Mesothelial cell of epicardium (in vitro differentiated cells): ENCODE measurements at regions not wholly inside any gene's neighbourhood (a gene's known extent, or its start where the extent isn't known, plus 50 kb on each side); places are given as distances from the start of the nearest gene placed in this dataset.
A peak's percentile ranks its signal among the peaks of the same experiment; 100 is the strongest.

Experiments used
- DNase-seq, 2 experiments: peaks; one replicate each; pipeline ENCODE4 v3.0.0; 2021; ENCODE audit warnings: low spot score in 2 of 2; ENCODE audit not compliant: unreplicated experiment in 2 of 2
- H3K27ac Mint-ChIP-seq: 2 replicates; pipeline ENCODE4 v1.8.0; 2021; ENCODE audit warnings: mixed read lengths
- H3K27me3 Mint-ChIP-seq: 2 replicates; pipeline ENCODE4 v1.8.0; 2021; ENCODE audit warnings: low read depth, mixed read lengths
- H3K36me3 Mint-ChIP-seq: 2 replicates; pipeline ENCODE4 v1.8.0; 2021; ENCODE audit warnings: mixed read lengths
- H3K4me1 Mint-ChIP-seq: 2 replicates; pipeline ENCODE4 v1.8.0; 2021; ENCODE audit warnings: mixed read lengths
- H3K4me3 Mint-ChIP-seq: 2 replicates; pipeline ENCODE4 v1.8.0; 2021; ENCODE audit warnings: mild to moderate bottlenecking, moderate library complexity, mixed read lengths
- H3K9me3 Mint-ChIP-seq: 2 replicates; pipeline ENCODE4 v1.8.0; 2021; ENCODE audit warnings: mixed read lengths
- CTCF ChIP-seq: fragments of 200-600 bp; sonication (generic); IDR thresholded peaks from one replicate; pipeline ENCODE4 v1.5.0; 2021; ENCODE audit warnings: antibody characterized with exemption; ENCODE audit not compliant: unreplicated experiment

DNA sequence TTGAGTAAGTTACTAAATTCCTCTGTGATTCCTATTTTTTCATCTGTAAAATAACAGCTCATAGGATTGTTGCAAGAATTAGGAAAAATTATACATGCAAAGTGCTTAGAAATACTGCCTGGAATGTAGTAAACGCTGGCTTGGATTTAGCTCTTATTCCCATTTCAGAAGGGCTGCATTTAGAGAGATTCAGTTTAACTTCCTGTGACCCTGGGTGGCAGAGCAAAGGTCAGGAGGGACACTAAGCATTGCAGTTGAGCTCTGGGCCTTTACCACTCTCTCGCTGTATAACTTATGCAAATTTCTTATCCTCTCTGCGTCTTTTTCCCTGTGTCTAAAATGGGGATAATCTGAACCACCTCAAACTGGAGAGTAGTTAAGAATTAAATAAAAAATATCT lies 241.0 kb upstream of the POU3F1 start:
- no peak for TF ChIP-seq CTCF
- Mint-ChIP-seq H3K4me1 (peaks cover 2% of the 10 kb centered on the region), H3K27ac (no peak overlapping the region), H3K4me3 (no peak overlapping the region), H3K9me3 (no peaks in the 10 kb centered on the region), H3K36me3 (no peaks in the 10 kb centered on the region), H3K27me3 (peaks cover 58% of the 10 kb centered on the region)
- DNase-seq, result no peak

GRCh38 chr1:38287036-38287435 lies 240.4 kb upstream of the POU3F1 start:
- no peak overlapping the region for H3K27ac Mint-ChIP-seq
- H3K4me3 Mint-ChIP-seq, result no peak overlapping the region
- peak in 1 of 2 experiments; percentile 16 for DNase-seq
- H3K9me3 Mint-ChIP-seq, result no peaks in the 10 kb centered on the region
- TF ChIP-seq CTCF, result no peak
- H3K27me3 Mint-ChIP-seq, result peaks cover 58% of the 10 kb centered on the region
- H3K36me3 Mint-ChIP-seq, result no peaks in the 10 kb centered on the region
- peaks cover 2% of the 10 kb centered on the region for H3K4me1 Mint-ChIP-seq

DNA sequence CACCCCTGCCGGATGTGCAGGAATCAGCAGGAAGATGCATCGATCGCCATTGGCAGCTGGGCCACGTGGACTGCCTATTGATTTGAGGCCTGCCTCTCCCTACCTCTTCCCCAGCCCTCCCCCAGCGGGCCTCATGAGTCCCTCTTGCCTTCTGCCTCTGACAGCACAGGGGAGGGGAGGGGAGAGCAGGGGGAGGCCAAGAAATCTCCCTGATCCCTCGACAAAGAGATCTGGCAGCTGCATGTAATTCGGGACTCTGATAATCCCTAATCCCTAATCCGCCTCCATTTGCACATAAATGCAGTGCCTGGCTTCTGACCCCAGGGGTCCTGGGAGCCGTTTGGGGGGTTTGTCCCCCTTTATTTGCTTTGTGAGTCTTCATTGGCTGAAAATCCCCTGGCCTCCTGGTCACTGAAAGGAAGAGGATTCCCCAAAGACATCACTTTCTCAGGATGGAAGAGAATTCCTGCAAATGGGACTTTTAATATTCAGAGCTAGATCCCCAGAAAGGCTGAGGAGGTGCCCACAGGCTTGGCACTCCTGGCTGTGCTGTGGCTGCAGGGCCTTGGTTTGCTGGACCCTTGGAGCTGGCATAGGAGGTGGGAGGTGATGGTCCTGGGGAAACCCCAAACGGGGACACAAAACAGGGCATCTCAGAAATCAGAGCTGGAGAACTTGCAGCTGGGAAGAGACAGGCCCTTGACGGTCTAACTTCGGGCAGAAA lies 239.4 kb upstream of the POU3F1 start:
- H3K27ac Mint-ChIP-seq, result no peak overlapping the region
- H3K4me3 Mint-ChIP-seq, result no peak overlapping the region
- no peak for TF ChIP-seq CTCF
- DNase-seq, result peak in 1 of 2 experiments; percentile 33
- no peaks in the 10 kb centered on the region for H3K36me3 Mint-ChIP-seq
- peaks cover 2% of the 10 kb centered on the region for H3K4me1 Mint-ChIP-seq
- H3K27me3 Mint-ChIP-seq, result peaks cover 54% of the 10 kb centered on the region
- H3K9me3 Mint-ChIP-seq, result no peaks in the 10 kb centered on the region

DNA sequence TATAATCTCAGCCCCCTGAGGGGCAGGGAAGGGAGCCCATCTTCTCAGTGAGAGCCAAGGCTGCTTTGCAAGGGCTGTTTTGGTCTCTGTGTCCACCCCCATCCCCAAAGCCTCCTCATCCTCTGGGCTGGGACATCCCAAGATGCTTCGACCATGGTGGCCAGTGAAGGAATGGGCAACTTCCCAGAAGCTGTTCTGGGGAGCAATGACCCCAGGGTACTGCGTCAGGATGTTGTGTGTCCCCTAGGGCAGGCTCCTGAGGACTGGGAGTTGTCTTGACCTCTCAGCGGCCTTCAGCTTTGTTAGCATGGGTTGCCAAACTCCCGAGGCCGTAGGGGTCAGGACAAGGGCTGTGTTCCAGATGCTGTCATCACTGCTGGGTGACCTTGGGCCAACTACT lies 238.4 kb upstream of the POU3F1 start:
- H3K36me3 Mint-ChIP-seq, result no peaks in the 10 kb centered on the region
- H3K9me3 Mint-ChIP-seq, result peaks cover under 1% of the 10 kb centered on the region
- H3K4me1 Mint-ChIP-seq, result peaks cover 2% of the 10 kb centered on the region
- TF ChIP-seq CTCF, result no peak
- peaks cover 49% of the 10 kb centered on the region for H3K27me3 Mint-ChIP-seq
- DNase-seq, result peak in 1 of 2 experiments; percentile 26
- H3K4me3 Mint-ChIP-seq, result no peak overlapping the region
- H3K27ac Mint-ChIP-seq, result no peak overlapping the region

DNA sequence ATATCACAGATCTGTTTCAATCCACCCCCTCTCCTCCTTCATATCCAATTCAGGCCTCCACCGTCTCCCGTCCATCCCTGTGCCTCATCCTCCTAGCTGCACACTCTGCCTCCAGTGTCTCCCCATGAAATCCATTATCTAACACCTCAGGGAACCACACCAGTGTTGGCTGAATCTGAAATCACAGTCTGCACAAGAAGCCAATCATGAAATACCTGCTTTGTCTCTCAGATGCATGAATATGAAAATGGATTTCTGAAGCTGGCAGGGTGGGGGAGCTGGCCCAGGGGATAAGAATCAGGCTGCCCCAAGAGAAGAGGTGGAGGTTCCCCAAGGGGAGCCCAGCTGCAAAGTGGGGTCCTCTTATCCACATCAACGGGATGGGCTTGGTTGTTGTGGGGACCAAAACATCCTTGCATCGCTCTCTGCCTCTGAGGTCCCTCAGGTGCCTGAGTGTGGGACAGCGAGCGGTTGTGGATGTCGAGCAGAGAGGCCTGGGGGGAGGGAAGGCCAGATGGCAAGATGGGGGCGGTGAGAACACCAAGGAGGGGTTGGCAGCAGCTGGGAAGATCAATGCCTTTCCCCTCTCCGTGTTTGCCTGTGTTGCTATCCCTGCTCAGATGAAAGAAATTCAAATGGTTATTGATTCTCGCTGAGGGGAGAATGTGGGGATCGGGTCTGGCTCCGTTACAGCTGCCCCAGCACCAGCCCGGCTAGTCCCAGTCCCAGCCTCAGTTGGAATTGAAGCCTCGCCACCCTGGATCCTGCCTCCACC lies 237.3 kb upstream of the POU3F1 start:
- peak in 1 of 2 experiments; percentile 28 for DNase-seq
- Mint-ChIP-seq H3K4me3 (no peak overlapping the region), H3K4me1 (peaks cover 2% of the 10 kb centered on the region), H3K36me3 (no peaks in the 10 kb centered on the region), H3K9me3 (peaks cover 11% of the 10 kb centered on the region), H3K27ac (no peak overlapping the region), H3K27me3 (peaks cover 40% of the 10 kb centered on the region)
- TF ChIP-seq CTCF, result no peak
